GM18498 (cell line): ENCODE measurements at regions not wholly inside any gene's neighbourhood (a gene's known extent, or its start where the extent isn't known, plus 50 kb on each side); places are given as distances from the start of the nearest gene placed in this dataset.

Source experiments
- ATAC-seq: cut with Tn5 transposase; IDR thresholded peaks from one replicate; pipeline ENCODE4 v1.9.1; 2021; ENCODE audit warnings: mild to moderate bottlenecking, moderate library complexity; ENCODE audit not compliant: unreplicated experiment

GRCh38 chrX:9341291-9342201, 123.3 kb upstream of the TBL1X start:
- ATAC-seq, result peak; percentile 77

GRCh38 chrX:9342561-9343051, 122.3 kb upstream of the TBL1X start:
- no peak for ATAC-seq

GRCh38 chrX:9343971-9344370, 120.9 kb upstream of the TBL1X start:
- ATAC-seq, result no peak

- ATAC-seq, result no peak
Observed at GRCh38 chrX:9345957-9346356, 118.9 kb upstream of the TBL1X start.

GRCh38 chrX:9349572-9350494, 115.0 kb upstream of the TBL1X start:
- no peak for ATAC-seq

- no peak for ATAC-seq
Observed at GRCh38 chrX:9351126-9351525, 113.7 kb upstream of the TBL1X start.

GRCh38 chrX:9352243-9352642, 112.6 kb upstream of the TBL1X start:
- ATAC-seq, result peak; percentile 74

- peak; percentile 69 for ATAC-seq
Observed at GRCh38 chrX:9352694-9353411, 112.0 kb upstream of the TBL1X start.

- no peak for ATAC-seq
Observed at GRCh38 chrX:9354918-9355317, 109.9 kb upstream of the TBL1X start.

- no peak for ATAC-seq
Observed at GRCh38 chrX:9355739-9356138, 109.1 kb upstream of the TBL1X start.

- ATAC-seq, result no peak
Observed at GRCh38 chrX:9356846-9357245, 108.0 kb upstream of the TBL1X start.

- no peak for ATAC-seq
Observed at GRCh38 chrX:9357518-9358114, 107.2 kb upstream of the TBL1X start.

- ATAC-seq, result no peak
Observed at GRCh38 chrX:9362363-9362928, 102.4 kb upstream of the TBL1X start.

GRCh38 chrX:9367421-9367820, 97.4 kb upstream of the TBL1X start:
- no peak for ATAC-seq

- ATAC-seq, result no peak
Observed at GRCh38 chrX:9368262-9368661, 96.6 kb upstream of the TBL1X start.

- no peak for ATAC-seq
Observed at GRCh38 chrX:9369802-9370291, 95.0 kb upstream of the TBL1X start.

GRCh38 chrX:9370893-9371292, 94.0 kb upstream of the TBL1X start:
- no peak for ATAC-seq

- no peak for ATAC-seq
Observed at GRCh38 chrX:9372866-9373265, 92.0 kb upstream of the TBL1X start.

- ATAC-seq, result no peak
Observed at GRCh38 chrX:9373789-9374188, 91.1 kb upstream of the TBL1X start.

GRCh38 chrX:9374555-9374954, 90.3 kb upstream of the TBL1X start:
- ATAC-seq, result no peak
